Fibroblast of lung (primary cell): ENCODE measurements at regions not wholly inside any gene's neighbourhood (a gene's known extent, or its start where the extent isn't known, plus 50 kb on each side); places are given as distances from the start of the nearest gene placed in this dataset.

ENCODE experiments used
- CTCF ChIP-seq, 2 donors: IDR thresholded peaks in 1 of 2; conservative IDR thresholded peaks in 1 of 2; 1 replicate in 1 of 2; 2 replicates in 1 of 2; pipeline ENCODE4 v1.5.1; 2011 to 2012; ENCODE audit warnings: low read length in 2 of 2, control low read depth in 1 of 2, inconsistent platforms in 1 of 2, low read depth in 1 of 2, mild to moderate bottlenecking in 1 of 2
- EZH2 ChIP-seq: IDR thresholded peaks from 2 replicates; pipeline ENCODE4 v1.5.1; 2012; ENCODE audit warnings: low read length, control low read depth, mild to moderate bottlenecking; ENCODE audit errors: missing control alignments

DNA sequence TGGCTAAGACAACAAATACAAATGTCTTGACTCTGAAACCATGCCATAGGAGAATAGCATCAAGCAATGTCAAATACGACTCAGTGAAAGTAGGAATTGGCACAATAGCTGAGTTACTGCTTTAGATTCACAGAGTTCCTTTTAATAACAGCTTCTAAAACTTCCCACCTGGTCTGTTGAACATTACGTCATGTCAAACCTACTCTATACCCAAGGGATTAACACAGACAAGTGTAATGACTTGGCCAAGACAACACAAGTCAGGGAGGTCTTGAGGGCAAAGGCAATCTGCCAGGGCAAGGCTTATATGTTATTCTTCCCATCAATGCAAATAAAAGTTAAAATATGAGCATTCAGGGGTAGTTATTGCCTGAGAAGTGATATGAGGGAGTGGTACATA lies 265.1 kb upstream of the PRDM1 start:
- TF ChIP-seq CTCF (conservative IDR thresholded peaks at IDR 0.05 in 1 of 2, IDR thresholded peaks at IDR 0.05 in 1 of 2; ENCODE audit: low read depth in 1 of 2, low read length in 2 of 2) = no peak
- no peak for TF ChIP-seq EZH2
